HG03060 (cell line): ENCODE measurements at regions not wholly inside any gene's neighbourhood (a gene's known extent, or its start where the extent isn't known, plus 50 kb on each side); places are given as distances from the start of the nearest gene placed in this dataset.

Source experiments
- ATAC-seq: cut with Tn5 transposase; IDR thresholded peaks from one replicate; pipeline ENCODE4 v1.9.1; 2021; ENCODE audit warnings: low read depth, moderate number of reproducible peaks; ENCODE audit not compliant: unreplicated experiment

DNA sequence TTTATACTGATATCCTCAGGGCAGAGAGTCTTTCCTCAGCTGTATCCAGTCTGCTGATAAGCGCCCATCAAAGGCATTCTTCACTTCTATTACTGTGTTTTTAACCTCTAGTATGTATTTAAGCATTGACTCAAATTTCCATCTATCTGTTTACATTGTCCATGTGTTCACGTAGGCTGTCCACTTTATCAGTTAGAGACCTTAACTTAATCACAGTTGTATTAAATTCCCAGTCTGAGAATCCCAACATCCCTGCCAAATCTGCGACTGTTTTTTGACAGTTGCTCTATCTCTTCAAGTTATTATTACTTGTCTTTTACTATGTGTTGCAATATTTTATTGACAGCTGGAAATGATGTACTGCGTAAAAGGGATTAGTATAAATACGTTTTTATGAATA, 1613.7 kb upstream of the MIR17HG start:
- no peak for ATAC-seq

- ATAC-seq: no peak
Observed at GRCh38 chr13:89737051-89737450, 1610.4 kb upstream of the MIR17HG start.

DNA sequence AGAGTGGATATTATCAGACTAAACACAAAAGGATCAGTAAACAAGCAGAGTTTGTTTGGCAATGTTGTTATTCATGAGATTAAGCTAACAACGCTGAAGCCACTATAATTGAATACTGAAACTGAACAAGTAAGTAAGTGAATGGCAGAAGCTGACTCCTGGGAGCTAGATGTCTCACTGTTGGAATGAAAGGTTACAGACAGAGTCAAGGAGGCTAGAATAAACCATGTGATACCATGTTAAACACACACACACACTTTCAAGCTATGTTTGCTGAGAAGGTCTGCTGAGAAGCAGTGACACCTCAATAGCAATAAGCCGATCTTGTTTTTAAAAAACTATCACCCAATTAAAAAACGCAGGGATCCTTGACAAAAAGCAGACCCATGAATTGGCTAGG, 1609.4 kb upstream of the MIR17HG start:
- ATAC-seq: no peak

GRCh38 chr13:89740994-89741685, 1606.3 kb upstream of the MIR17HG start:
- no peak for ATAC-seq

GRCh38 chr13:89746554-89746953, 1600.9 kb upstream of the MIR17HG start:
- ATAC-seq: no peak

GRCh38 chr13:89748716-89749115, 1598.8 kb upstream of the MIR17HG start:
- no peak for ATAC-seq

- ATAC-seq: no peak
Observed at GRCh38 chr13:89749888-89750287, 1597.6 kb upstream of the MIR17HG start.

DNA sequence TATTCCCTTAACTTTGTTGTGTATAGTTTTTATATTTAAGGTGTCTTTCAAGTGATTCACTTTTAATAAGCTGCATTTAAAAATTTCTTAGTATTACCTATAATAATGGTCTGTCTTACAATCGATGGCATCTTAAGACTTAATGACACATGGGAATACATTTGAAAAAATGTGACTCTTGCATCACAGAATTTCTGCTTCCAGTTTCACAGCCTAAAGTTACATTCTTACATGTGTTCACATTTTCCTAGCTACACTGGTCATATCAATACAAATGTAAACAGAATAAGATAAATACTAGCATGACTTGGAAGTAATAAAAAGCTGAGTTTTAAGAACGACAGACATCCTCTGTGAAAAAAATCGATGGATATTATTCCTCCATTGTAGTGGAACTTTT, 1597.1 kb upstream of the MIR17HG start:
- ATAC-seq: no peak

GRCh38 chr13:89751432-89751930, 1596.0 kb upstream of the MIR17HG start:
- ATAC-seq: no peak

- no peak for ATAC-seq
Observed at GRCh38 chr13:89752394-89752793, 1595.1 kb upstream of the MIR17HG start.

DNA sequence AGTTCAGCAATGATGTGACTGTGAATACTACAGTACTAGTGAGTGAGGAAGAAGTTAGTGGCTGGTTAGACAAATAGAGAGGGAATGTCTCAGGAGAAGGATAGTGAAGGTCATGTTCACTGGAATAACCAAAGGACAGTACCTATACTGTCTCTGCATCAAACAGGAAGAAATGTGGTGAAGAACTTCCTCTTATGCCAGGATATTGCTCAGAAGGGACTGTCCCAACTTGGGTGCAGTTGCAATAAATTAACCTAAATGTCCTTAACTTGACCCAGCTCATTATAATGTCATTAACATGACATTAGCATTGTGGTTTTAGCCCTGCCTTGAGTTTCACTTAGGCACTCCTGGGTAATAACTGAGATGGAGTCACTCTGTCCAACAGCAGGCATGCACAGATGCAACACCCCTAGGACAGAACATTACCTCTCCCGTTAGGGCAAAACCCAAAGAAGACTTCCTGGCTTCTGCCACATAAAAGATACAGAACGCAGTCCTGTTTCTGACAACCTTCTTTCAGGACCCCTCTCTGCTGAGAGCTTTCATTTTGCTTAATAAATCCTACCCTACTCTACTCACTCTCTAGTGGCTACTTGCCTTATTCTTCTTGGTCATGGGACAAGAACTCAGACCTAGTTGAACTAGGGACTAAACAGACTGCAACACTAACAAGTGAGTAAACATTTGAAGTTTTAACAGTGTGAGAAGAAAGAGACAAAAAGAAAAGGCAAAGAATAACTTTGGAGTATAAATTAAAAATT, 1591.6 kb upstream of the MIR17HG start:
- ATAC-seq: no peak

DNA sequence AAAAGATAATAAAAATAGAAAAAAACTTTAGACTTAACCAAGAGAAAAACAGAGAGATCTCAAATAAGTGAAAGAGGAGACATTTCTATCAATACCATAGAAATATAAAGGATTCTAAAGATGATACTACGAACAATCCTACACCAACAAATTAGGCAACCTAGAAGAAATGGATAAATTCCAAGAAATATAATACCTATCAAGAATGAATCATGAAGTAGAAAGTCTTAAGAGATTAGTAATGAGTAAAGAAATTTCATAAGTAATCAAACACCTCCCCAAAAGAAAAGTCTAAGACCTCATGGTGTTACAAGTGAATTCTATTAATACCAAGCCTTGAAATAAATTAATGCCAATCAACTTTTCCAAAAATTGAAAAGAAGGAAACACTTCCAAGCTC, 1584.5 kb upstream of the MIR17HG start:
- no peak for ATAC-seq

GRCh38 chr13:89783221-89783755, 1564.2 kb upstream of the MIR17HG start:
- no peak for ATAC-seq

GRCh38 chr13:89784161-89784809, 1563.2 kb upstream of the MIR17HG start:
- no peak for ATAC-seq

DNA sequence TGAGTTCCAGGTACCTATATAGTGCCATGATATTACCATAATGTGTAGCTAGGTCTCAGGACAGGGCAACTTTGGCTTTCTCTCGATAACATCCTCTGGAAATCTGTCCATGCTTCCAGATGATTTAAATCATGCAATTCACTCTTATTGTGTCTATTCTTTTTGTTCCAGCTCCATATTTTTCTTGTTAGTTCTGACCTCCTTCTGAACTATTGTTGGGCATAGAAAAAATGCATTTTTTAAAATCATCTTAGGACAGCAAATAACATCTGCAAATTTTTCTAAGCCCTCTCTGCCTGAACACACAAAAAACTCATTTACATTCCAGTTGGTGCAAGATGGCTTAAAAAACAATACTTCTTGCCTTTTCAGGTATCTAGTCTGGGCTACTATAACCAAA, 1561.0 kb upstream of the MIR17HG start:
- no peak for ATAC-seq

GRCh38 chr13:89790696-89791095, 1556.8 kb upstream of the MIR17HG start:
- no peak for ATAC-seq

DNA sequence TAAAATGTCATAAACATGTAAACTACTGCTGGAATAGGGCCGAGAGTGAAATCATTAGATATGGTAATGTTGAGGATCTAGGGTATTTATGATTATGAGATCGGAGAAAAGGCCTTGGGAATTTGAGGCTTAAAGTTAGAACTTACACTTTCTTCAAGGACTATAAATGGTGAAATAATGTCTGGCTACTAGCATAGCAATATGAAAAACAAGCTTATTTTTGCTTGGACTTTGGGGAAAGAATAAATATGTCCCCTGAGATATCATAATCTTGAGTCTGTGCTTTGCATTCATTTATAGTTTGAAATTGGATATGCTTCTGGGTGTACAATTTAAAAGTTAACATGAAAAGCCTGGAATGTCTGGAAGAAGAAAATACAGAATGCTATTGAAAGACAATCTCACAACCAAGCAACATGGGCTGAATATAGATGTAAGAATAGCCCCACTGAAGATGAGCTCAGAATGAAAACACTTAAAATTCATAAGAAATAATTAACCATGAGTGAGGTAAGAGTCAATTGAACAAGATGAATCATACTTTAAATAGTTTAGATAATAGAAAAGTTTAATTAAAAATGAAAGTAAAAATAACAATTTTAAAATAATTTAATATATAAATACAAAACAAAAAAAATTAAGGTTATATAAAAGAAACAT, 1555.4 kb upstream of the MIR17HG start:
- ATAC-seq: no peak

DNA sequence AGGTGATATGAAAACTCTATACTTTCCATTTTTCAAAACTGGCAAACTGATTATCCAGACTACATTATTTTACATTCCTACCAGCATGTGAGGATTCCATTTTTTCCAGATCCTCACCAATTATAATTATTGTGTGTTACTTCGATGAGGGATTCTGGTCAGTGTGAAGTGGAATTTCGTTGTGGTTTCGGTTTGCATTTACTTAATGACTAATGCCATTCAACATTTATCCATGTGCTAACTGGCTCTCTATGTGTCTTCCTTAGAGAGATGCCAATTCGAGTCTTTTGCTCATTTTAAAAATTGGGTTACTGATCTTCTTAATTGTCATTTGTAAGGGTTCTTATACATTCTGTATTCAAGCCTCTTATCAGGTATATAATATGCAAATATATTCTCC, 1551.3 kb upstream of the MIR17HG start:
- ATAC-seq: no peak

DNA sequence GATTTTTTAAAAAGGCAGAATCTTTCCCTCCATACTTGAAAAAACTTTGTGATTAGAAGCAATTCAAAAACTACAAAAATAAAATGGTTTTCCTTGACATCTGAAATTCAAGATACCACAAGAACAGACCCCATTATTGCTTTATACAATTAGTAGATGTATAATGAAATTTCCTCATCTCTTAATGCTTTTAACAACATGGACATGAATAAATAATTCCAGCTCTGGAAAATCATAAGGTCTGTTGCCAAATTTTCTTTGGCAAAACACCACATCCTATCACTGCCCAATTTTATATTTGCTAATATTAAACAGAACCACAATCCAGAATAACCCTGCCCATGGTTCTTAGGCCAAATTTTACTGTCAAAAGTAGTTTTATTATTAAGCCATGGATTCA, 1543.6 kb upstream of the MIR17HG start:
- no peak for ATAC-seq

GRCh38 chr13:89806594-89806993, 1540.9 kb upstream of the MIR17HG start:
- ATAC-seq: no peak

DNA sequence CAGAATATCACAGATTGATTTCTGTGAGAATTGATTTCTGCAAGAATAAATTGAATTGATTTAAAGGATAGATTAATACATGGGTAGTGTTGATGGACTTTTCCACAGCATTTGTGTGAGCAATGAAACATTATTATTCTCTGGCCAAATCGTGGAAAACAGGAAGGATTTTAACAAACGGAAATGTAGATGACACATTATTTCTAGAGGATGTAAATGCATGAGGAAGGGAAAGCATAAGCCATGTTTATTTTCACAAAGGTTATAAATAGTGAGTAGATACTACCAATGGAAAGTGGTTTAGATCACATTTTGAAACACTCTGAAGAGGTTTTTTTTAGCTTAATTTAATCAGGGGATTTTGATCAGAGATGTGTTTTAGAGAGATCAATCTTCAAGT, 1534.6 kb upstream of the MIR17HG start:
- no peak for ATAC-seq
